Panc1 (cell line): ENCODE measurements at regions not wholly inside any gene's neighbourhood (a gene's known extent, or its start where the extent isn't known, plus 50 kb on each side); places are given as distances from the start of the nearest gene placed in this dataset.

Experiments used
- ATAC-seq: fragments of 200-7000 bp; cut with Tn5 transposase; 2 replicates; pipeline ENCODE4 v1.9.1; 2020; ENCODE audit warnings: mild to moderate bottlenecking, moderate library complexity
- BruUV-seq: library from RNA; stranded (reverse); fragments of 400-500 nt; replicated peaks from 2 replicates; lab custom pipeline; 2021; lab: Mats Ljungman, UMichigan
- CTCF ChIA-PET: fragments of 300-600 bp; sonication (Branson Sonifier 250); formaldehyde crosslinking; loops from one replicate; lab custom pipeline; 2022; ENCODE audit warnings: antibody characterized with exemption; lab: Charles Lee
- POLR2A ChIA-PET: fragments of 300-600 bp; sonication (Branson Sonifier 250); formaldehyde crosslinking; loops from one replicate; lab custom pipeline; 2022; ENCODE audit warnings: antibody characterized with exemption; lab: Charles Lee
- DNase-seq: peaks from one replicate; pipeline ENCODE4 v3.0.0-alpha.2; 2010; ENCODE audit warnings: low read depth, low spot score
- H3K27ac ChIP-seq: 2 replicates; pipeline ENCODE4 v1.5.1; 2011; ENCODE audit warnings: mild to moderate bottlenecking, low read length, inconsistent platforms
- H3K27me3 ChIP-seq: fragments of 200-500 bp; sonication (Bioruptor generic); 2 replicates; pipeline ENCODE4 v1.6.0; 2014; ENCODE audit warnings: low read length, inconsistent platforms; ENCODE audit not compliant: control insufficient read depth, insufficient read depth
- H3K36me3 ChIP-seq: fragments of 200-500 bp; sonication (Bioruptor generic); 2 replicates; pipeline ENCODE4 v1.5.1; 2014; ENCODE audit warnings: inconsistent platforms, mild to moderate bottlenecking, low read length, moderate library complexity; ENCODE audit not compliant: control insufficient read depth, insufficient read depth
- H3K4me1 ChIP-seq: 2 replicates; pipeline ENCODE4 v1.5.1; 2011; ENCODE audit warnings: inconsistent platforms, mild to moderate bottlenecking, low read length, moderate library complexity; ENCODE audit not compliant: control insufficient read depth, insufficient read depth
- H3K4me3 ChIP-seq, 2 experiments: 2 replicates each; pipeline ENCODE4 v1.5.1; 2011 to 2012; ENCODE audit warnings: low read depth in 2 of 2, low read length in 2 of 2, mild to moderate bottlenecking in 2 of 2, inconsistent platforms in 1 of 2, moderate library complexity in 1 of 2
- H3K9me3 ChIP-seq: fragments of 200-500 bp; sonication (Bioruptor generic); 2 replicates; pipeline ENCODE4 v1.5.1; 2014; ENCODE audit warnings: low read depth, mild to moderate bottlenecking, inconsistent platforms, low read length, moderate library complexity; ENCODE audit not compliant: control insufficient read depth, insufficient read depth
- CTCF ChIP-seq: fragments of 450-650 bp; IDR thresholded peaks from 2 replicates; pipeline ENCODE4 v1.5.1; 2017; ENCODE audit warnings: mild to moderate bottlenecking
- POLR2AphosphoS5 ChIP-seq: IDR thresholded peaks from 2 replicates; pipeline ENCODE4 v1.6.1; 2012; ENCODE audit warnings: mild to moderate bottlenecking, low read depth, low read length, moderate library complexity
- SIN3A ChIP-seq: IDR thresholded peaks from 2 replicates; pipeline ENCODE4 v1.6.1; 2012; ENCODE audit warnings: low read depth, mild to moderate bottlenecking, low read length, moderate library complexity, borderline replicate concordance; ENCODE audit not compliant: insufficient read depth
- TCF7L2 ChIP-seq: IDR thresholded peaks from 2 replicates; pipeline ENCODE4 v1.6.1; 2011; ENCODE audit warnings: mild to moderate bottlenecking, low read depth, low read length, inconsistent platforms
- in situ Hi-C: cut with HindIII; loops from 2 replicates; pipeline ENCODE4 v1.10.0; 2016; ENCODE audit warnings: low sequenced_read_pairs, low pct_unique_long_range_greater_than_20kb
- intact Hi-C: fragments of 100-400 bp; cut with micrococcal nuclease; formaldehyde crosslinking; loops from one replicate; pipeline ENCODE4 v1.10.0; 2022; ENCODE audit not compliant: unreplicated experiment
- TF ChIP-seq, protein P1 (sequence below), 2 experiments: IDR thresholded peaks; 2 replicates each; pipeline ENCODE4 v1.6.1; 2011 to 2012; ENCODE audit warnings: low read depth in 2 of 2, control low read depth in 1 of 2, low read length in 1 of 2, mild to moderate bottlenecking in 1 of 2, moderate library complexity in 1 of 2; ENCODE audit not compliant: insufficient read depth in 1 of 2

GRCh38 chr14:45907782-45908181, 654.8 kb upstream of the MIS18BP1 start:
- ATAC-seq (no peak), DNase-seq (no peak)
- ChIA-PET CTCF (no interaction called here), POLR2A (no interaction called here)
- intact Hi-C loops (no loop called here), in situ Hi-C loops (no loop called here)
- H3K36me3 ChIP-seq: no peaks in the 10 kb centered on the region
- BruUV-seq: no TSS peak
- H3K27me3 ChIP-seq: no peaks in the 10 kb centered on the region
- TF ChIP-seq, protein P1, sequence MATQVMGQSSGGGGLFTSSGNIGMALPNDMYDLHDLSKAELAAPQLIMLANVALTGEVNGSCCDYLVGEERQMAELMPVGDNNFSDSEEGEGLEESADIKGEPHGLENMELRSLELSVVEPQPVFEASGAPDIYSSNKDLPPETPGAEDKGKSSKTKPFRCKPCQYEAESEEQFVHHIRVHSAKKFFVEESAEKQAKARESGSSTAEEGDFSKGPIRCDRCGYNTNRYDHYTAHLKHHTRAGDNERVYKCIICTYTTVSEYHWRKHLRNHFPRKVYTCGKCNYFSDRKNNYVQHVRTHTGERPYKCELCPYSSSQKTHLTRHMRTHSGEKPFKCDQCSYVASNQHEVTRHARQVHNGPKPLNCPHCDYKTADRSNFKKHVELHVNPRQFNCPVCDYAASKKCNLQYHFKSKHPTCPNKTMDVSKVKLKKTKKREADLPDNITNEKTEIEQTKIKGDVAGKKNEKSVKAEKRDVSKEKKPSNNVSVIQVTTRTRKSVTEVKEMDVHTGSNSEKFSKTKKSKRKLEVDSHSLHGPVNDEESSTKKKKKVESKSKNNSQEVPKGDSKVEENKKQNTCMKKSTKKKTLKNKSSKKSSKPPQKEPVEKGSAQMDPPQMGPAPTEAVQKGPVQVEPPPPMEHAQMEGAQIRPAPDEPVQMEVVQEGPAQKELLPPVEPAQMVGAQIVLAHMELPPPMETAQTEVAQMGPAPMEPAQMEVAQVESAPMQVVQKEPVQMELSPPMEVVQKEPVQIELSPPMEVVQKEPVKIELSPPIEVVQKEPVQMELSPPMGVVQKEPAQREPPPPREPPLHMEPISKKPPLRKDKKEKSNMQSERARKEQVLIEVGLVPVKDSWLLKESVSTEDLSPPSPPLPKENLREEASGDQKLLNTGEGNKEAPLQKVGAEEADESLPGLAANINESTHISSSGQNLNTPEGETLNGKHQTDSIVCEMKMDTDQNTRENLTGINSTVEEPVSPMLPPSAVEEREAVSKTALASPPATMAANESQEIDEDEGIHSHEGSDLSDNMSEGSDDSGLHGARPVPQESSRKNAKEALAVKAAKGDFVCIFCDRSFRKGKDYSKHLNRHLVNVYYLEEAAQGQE (IDR thresholded peaks at IDR 0.05; ENCODE audit: insufficient read depth in 1 of 2, low read depth in 2 of 2, low read length in 1 of 2): no peak
- TF ChIP-seq POLR2AphosphoS5 (no peak), SIN3A (no peak), TCF7L2 (no peak), CTCF (no peak)
- 0 out of 2 replicates have a peak, but pooled peaks cover under 1% of the 10 kb centered on the region for H3K9me3 ChIP-seq
- no peak overlapping the region for H3K4me3 ChIP-seq
- no peak overlapping the region for H3K27ac ChIP-seq
- H3K4me1 ChIP-seq: no peaks in the 10 kb centered on the region

- no peak overlapping the region for H3K4me3 ChIP-seq
- intact Hi-C loops: no loop called here
- CTCF ChIA-PET: no interaction called here
- H3K27ac ChIP-seq: no peak overlapping the region
- DNase-seq: no peak
- H3K27me3 ChIP-seq: no peaks in the 10 kb centered on the region
- H3K36me3 ChIP-seq: no peaks in the 10 kb centered on the region
- TF ChIP-seq, protein P1 (IDR thresholded peaks at IDR 0.05; ENCODE audit: insufficient read depth in 1 of 2, low read depth in 2 of 2, low read length in 1 of 2): no peak
- no peak for TF ChIP-seq CTCF
- no peak for TF ChIP-seq SIN3A
- TF ChIP-seq TCF7L2: no peak
- no peaks in the 10 kb centered on the region for H3K4me1 ChIP-seq
- POLR2A ChIA-PET: no interaction called here
- no TSS peak for BruUV-seq
- ATAC-seq: no peak
- in situ Hi-C loops: no loop called here
- no peaks in the 10 kb centered on the region for H3K9me3 ChIP-seq
Measured at GRCh38 chr14:45906257-45906656, 653.3 kb upstream of the MIS18BP1 start.
